Uterus (tissue), 2 donors: ENCODE measurements at regions not wholly inside any gene's neighbourhood (a gene's known extent, or its start where the extent isn't known, plus 50 kb on each side); places are given as distances from the start of the nearest gene placed in this dataset.

Experiments used
- POLR2A ChIP-seq, 2 donors: fragments of 450-650 bp; IDR thresholded peaks; one replicate each; pipeline ENCODE4 v1.6.1; 2016; ENCODE audit warnings: antibody characterized with exemption in 2 of 2, mild to moderate bottlenecking in 1 of 2, moderate library complexity in 1 of 2
- TF ChIP-seq, protein P1 (sequence below), 4 experiments: fragments of 200-600 bp in 2 of 4; fragments of 450-650 bp in 2 of 4; sonication (generic) in 2 of 4; IDR thresholded peaks; one replicate each; pipeline ENCODE4 v1.5.1; 2016 to 2019; ENCODE audit warnings: antibody characterized with exemption in 4 of 4, mild to moderate bottlenecking in 2 of 4, moderate library complexity in 1 of 4

DNA sequence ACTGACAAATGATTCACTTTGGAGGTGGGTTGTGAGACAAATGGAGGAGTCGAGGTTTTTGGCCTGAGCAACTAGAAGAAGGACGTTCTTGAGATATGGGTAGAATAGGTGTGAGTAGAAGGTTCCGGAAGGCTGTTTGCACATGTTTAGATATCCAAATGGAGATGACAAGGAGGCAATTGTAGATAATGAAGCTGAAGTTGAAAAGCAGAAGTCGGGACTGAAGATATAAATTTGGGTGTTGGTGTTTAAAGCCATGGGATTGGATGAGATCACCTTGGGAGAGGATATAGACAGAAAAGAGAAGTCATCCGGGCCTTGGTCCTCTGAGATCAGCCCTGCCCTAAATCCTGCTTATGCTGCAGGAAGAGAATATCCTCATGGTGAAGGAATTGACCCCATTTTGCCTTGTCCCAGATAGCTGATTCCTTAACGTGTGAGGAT is 75.5 kb upstream of the CD44 start:
- TF ChIP-seq, protein P1, sequence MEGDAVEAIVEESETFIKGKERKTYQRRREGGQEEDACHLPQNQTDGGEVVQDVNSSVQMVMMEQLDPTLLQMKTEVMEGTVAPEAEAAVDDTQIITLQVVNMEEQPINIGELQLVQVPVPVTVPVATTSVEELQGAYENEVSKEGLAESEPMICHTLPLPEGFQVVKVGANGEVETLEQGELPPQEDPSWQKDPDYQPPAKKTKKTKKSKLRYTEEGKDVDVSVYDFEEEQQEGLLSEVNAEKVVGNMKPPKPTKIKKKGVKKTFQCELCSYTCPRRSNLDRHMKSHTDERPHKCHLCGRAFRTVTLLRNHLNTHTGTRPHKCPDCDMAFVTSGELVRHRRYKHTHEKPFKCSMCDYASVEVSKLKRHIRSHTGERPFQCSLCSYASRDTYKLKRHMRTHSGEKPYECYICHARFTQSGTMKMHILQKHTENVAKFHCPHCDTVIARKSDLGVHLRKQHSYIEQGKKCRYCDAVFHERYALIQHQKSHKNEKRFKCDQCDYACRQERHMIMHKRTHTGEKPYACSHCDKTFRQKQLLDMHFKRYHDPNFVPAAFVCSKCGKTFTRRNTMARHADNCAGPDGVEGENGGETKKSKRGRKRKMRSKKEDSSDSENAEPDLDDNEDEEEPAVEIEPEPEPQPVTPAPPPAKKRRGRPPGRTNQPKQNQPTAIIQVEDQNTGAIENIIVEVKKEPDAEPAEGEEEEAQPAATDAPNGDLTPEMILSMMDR (IDR thresholded peaks at IDR 0.05), result no peak
- TF ChIP-seq POLR2A (IDR thresholded peaks at IDR 0.05), result no peak
